ENCODE measurements at regions not wholly inside any gene's neighbourhood (a gene's known extent, or its start where the extent isn't known, plus 50 kb on each side); places are given as distances from the start of the nearest gene placed in this dataset.

DNA sequence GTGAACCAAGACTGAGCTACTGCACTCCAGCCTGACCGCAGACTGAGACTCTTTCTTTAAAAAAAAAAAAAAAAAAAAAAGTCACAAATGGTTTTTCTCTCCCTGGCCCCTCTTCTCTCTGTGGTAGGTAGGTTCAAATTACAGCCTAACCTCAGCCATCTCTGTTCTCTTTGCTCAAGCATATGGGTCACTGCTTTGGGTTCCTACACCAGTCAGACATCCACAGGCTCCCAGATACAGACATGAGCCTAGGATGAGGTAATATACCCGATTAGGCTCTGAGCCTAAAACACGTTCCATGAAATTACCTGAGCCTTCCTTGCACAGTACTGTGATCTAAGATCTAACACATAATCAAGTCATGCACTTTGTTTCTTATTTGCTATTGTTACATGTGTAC lies 90.5 kb upstream of the JAK1 start:
- Histone ChIP-seq H2AFZ (ENCODE audit: low read depth, low read length) (no peak overlapping the region), H3K4me3 (ENCODE audit: low read length) (no peak overlapping the region)

DNA sequence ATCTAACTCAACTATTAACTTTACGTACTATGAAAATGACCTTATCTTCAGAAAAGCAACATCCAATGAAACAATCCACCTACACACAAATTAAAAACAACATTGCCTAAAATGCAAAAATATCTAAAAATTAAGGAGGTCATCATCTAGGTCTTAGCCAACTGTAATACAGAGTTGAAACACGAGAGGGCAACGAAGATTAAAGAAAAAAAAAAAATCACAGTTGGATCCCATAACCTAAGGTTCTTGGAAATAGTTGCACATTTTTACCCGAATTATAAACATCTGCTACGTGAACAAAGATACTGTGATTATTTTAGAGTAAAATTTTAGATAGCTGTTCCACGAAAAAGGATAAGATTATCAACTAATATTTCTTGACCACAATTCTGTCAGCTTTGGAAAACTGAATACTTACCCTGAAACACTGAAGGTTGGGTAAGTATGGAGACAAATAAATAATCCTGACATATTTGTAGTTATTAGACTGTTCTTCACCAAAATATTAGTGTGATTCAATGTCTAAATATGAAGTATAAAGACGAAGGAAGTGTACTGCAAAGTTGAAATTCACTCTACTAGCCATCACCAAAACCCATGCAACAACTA lies 88.0 kb upstream of the AK4 start:
- no peaks in the 10 kb centered on the region for H3K27me3 ChIP-seq (ENCODE audit: insufficient read depth, low read depth, low read length)

More for the DNA sequence above, 90.5 kb upstream of the JAK1 start:
- peaks cover 5% of the 10 kb centered on the region for H4K20me1 ChIP-seq (ENCODE audit: insufficient read depth)
- TF ChIP-seq TAF1 (IDR thresholded peaks at IDR 0.05; ENCODE audit: low read depth), result no peak
- TF ChIP-seq POLR2AphosphoS5 (IDR thresholded peaks at IDR 0.05), result no peak
- TF ChIP-seq EZH2 (IDR thresholded peaks at IDR 0.05; ENCODE audit: borderline replicate concordance, insufficient read depth, low read length, poor library complexity, severe bottlenecking), result no peak
- TF ChIP-seq MXI1 (conservative IDR thresholded peaks at IDR 0.05; ENCODE audit: poor library complexity, severe bottlenecking), result no peak
- no peak for TF ChIP-seq CTCF (IDR thresholded peaks at IDR 0.05; ENCODE audit: poor library complexity, severe bottlenecking)
- H3K9me3 ChIP-seq (ENCODE audit: low read length), result no peaks in the 10 kb centered on the region
- H3K9me2 ChIP-seq (ENCODE audit: insufficient read depth, low read length), result no peaks in the 10 kb centered on the region
- peaks cover 18% of the 10 kb centered on the region for H3K36me3 ChIP-seq (ENCODE audit: insufficient read depth, low read length)
- H3K27ac ChIP-seq (ENCODE audit: low read length), result no peak overlapping the region
- H3K79me2 ChIP-seq (replicated peaks; ENCODE audit: insufficient read depth, low read length), result peaks cover 16% of the 10 kb centered on the region
- no peak overlapping the region for H3K9ac ChIP-seq (ENCODE audit: low read length)
- H3K4me2 ChIP-seq (ENCODE audit: low read length), result no peak overlapping the region
- H3K27me3 ChIP-seq (ENCODE audit: insufficient read depth, low read depth, low read length), result no peaks in the 10 kb centered on the region
- no peaks in the 10 kb centered on the region for H3F3A ChIP-seq (ENCODE audit: insufficient read depth, low read length, poor library complexity, severe bottlenecking)

More for the DNA sequence above, 88.0 kb upstream of the AK4 start:
- Histone ChIP-seq H3K9me2 (ENCODE audit: insufficient read depth, low read length) (no peaks in the 10 kb centered on the region), H2AFZ (ENCODE audit: low read depth, low read length) (no peak overlapping the region), H3K4me2 (ENCODE audit: low read length) (no peak overlapping the region), H3K36me3 (ENCODE audit: insufficient read depth, low read length) (peaks cover 18% of the 10 kb centered on the region), H4K20me1 (ENCODE audit: insufficient read depth) (peaks cover 5% of the 10 kb centered on the region), H3K9me3 (ENCODE audit: low read length) (no peaks in the 10 kb centered on the region), H3K79me2 (replicated peaks; ENCODE audit: insufficient read depth, low read length) (peaks cover 46% of the 10 kb centered on the region), H3K4me3 (ENCODE audit: low read length) (no peak overlapping the region), H3K9ac (ENCODE audit: low read length) (no peak overlapping the region), H3F3A (ENCODE audit: insufficient read depth, low read length, poor library complexity, severe bottlenecking) (peaks cover 3% of the 10 kb centered on the region), H3K27ac (ENCODE audit: low read length) (no peak overlapping the region)
- no peak for TF ChIP-seq EP300 (conservative IDR thresholded peaks at IDR 0.05; ENCODE audit: poor library complexity, severe bottlenecking)
- TF ChIP-seq SMC3 (conservative IDR thresholded peaks at IDR 0.05; ENCODE audit: poor library complexity), result peak; percentile 67
- TF ChIP-seq POLR2AphosphoS5 (IDR thresholded peaks at IDR 0.05), result no peak
- TF ChIP-seq EZH2 (IDR thresholded peaks at IDR 0.05; ENCODE audit: borderline replicate concordance, insufficient read depth, low read length, poor library complexity, severe bottlenecking), result no peak
- TF ChIP-seq MXI1 (conservative IDR thresholded peaks at IDR 0.05; ENCODE audit: poor library complexity, severe bottlenecking), result no peak
- peak; percentile 63 for TF ChIP-seq RAD21 (conservative IDR thresholded peaks at IDR 0.05)
- TF ChIP-seq CTCF (IDR thresholded peaks at IDR 0.05; ENCODE audit: poor library complexity, severe bottlenecking), result peak; percentile 64
